ENCODE measurements at regions not wholly inside any gene's neighbourhood (a gene's known extent, or its start where the extent isn't known, plus 50 kb on each side); places are given as distances from the start of the nearest gene placed in this dataset.

DNA sequence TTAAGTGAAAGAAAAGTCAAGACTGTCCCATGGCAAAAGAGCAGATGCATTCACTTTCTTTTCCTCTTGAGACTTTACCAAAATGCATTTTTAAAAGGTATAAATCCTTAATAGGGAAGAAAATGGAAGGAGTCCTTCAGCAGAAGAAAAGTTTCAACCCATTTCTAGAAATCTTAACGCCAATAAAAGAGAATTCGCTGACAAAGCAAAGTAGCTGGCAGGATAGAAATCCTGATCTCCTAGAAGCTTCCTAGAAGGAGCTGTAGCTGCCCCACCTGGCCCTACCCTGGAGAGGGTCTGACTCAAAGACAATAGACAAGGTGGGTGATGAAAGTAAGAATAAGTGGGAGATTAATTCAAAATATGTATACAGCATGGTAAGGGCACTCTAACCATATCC is 144.9 kb upstream of the PKDCC start:
- no peak for TF ChIP-seq EZH2 (IDR thresholded peaks at IDR 0.05; ENCODE audit: low read length, missing control alignments)
- TF ChIP-seq, protein P1, sequence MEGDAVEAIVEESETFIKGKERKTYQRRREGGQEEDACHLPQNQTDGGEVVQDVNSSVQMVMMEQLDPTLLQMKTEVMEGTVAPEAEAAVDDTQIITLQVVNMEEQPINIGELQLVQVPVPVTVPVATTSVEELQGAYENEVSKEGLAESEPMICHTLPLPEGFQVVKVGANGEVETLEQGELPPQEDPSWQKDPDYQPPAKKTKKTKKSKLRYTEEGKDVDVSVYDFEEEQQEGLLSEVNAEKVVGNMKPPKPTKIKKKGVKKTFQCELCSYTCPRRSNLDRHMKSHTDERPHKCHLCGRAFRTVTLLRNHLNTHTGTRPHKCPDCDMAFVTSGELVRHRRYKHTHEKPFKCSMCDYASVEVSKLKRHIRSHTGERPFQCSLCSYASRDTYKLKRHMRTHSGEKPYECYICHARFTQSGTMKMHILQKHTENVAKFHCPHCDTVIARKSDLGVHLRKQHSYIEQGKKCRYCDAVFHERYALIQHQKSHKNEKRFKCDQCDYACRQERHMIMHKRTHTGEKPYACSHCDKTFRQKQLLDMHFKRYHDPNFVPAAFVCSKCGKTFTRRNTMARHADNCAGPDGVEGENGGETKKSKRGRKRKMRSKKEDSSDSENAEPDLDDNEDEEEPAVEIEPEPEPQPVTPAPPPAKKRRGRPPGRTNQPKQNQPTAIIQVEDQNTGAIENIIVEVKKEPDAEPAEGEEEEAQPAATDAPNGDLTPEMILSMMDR (conservative IDR thresholded peaks at IDR 0.05 in 1 of 2, IDR thresholded peaks at IDR 0.05 in 1 of 2; ENCODE audit: low read depth in 1 of 2, low read length in 2 of 2), result no peak

Measured in fibroblast of lung (primary cell).